ENCODE measurements at regions not wholly inside any gene's neighbourhood (a gene's known extent, or its start where the extent isn't known, plus 50 kb on each side); places are given as distances from the start of the nearest gene placed in this dataset.
"Not testable (repeated sequence)": the region's sequence is repeated elsewhere in the genome, so short reads cannot be mapped to it uniquely, and the experiment has no call there.

DNA sequence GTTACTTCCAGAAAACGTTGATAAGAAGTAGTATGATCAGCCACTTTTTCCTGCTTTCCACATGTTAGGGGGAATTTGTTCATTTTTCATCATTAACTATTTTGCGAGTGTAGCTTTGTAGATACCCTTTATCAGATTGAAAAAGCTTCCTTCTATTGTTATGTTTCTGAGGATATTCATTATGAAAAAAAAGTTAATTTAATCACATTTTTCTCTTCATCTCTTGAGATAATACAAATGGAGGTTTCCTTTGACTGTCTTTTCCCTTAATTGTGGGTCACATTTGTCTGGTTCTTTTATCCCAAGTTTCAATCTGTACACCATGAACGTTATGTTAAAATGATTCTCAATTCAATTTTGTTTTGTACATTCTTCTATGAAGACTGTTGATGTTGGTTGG, 875.7 kb downstream of the SLC6A15 start:
- POLR2A ChIA-PET = no interaction called here
- no peak for ATAC-seq
- no peak overlapping the region for H3K4me3 Mint-ChIP-seq
- H3K27me3 Mint-ChIP-seq = no peaks in the 10 kb centered on the region
- no peak overlapping the region for H3K27ac Mint-ChIP-seq
- no peaks in the 10 kb centered on the region for H3K4me1 Mint-ChIP-seq
- no peaks in the 10 kb centered on the region for H3K36me3 Mint-ChIP-seq
- DNase-seq = no peak
- peaks cover 0 to 18% (median 4%) of the 10 kb centered on the region in 9 donors for H3K9me3 Mint-ChIP-seq

DNA sequence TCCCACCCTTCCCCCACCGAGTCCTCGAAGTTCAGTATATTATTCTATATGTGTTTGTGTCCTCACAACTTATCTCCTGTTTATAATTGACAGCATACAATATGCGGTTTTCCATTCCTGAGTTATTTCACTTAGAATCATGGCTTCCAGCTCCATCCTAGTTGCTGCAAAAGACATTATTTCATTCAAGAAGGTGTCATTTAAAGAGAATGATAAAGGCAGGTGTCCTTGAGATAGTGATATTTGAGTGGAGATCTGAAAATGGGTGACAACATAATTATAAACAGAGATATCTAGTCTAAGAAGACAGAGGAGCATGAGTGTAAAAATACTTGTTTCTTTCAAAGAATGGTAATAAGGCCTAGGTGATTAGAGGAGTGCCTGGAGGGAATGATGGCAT, 876.8 kb downstream of the SLC6A15 start:
- no peak for ATAC-seq
- H3K9me3 Mint-ChIP-seq = peaks cover 0 to 18% (median 4%) of the 10 kb centered on the region in 9 donors
- H3K36me3 Mint-ChIP-seq = no peaks in the 10 kb centered on the region
- H3K27me3 Mint-ChIP-seq = no peaks in the 10 kb centered on the region
- no peak for DNase-seq
- H3K4me1 Mint-ChIP-seq = no peaks in the 10 kb centered on the region
- peak overlapping the region in 1 of 10 donors; percentile 15 for H3K27ac Mint-ChIP-seq
- no peak overlapping the region for H3K4me3 Mint-ChIP-seq
- POLR2A ChIA-PET = no interaction called here

- Mint-ChIP-seq H3K27ac (no peak overlapping the region), H3K4me3 (no peak overlapping the region), H3K9me3 (peaks cover 0 to 18% (median 2%) of the 10 kb centered on the region in 9 donors), H3K27me3 (no peaks in the 10 kb centered on the region), H3K36me3 (no peaks in the 10 kb centered on the region), H3K4me1 (no peaks in the 10 kb centered on the region)
- POLR2A ChIA-PET = no interaction called here
- ATAC-seq = no peak
- no peak for DNase-seq
These were observed 877.7 kb downstream of the SLC6A15 start for GRCh38 chr12:84034871-84035270.

DNA sequence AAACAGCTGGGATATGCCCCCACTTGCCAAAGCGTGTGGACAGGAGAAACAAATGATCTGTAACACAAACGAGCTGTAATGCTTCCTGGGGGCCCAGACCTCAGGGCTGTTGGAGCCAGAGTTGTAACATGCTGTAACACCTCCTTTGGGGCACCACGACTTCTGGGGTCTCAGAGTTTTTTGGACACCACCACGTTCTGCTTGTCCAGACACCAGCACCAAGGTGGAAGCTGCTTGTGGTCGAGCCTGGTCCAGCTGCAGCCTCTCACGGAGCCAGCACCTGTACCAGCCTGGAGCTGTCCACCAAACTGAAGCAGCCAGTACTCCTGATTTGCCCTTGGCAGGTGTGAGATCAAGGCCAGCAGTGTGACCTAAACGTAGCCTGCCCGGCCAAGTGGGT, 879.4 kb downstream of the SLC6A15 start:
- H3K27ac Mint-ChIP-seq = peak overlapping the region in 1 of 10 donors; percentile 5
- H3K9me3 Mint-ChIP-seq = peaks cover 0 to 18% (median 2%) of the 10 kb centered on the region in 9 donors
- no peaks in the 10 kb centered on the region for H3K4me1 Mint-ChIP-seq
- POLR2A ChIA-PET = no interaction called here
- DNase-seq (peak in 1 of 10 donors; percentile 1), ATAC-seq (no peak)
- H3K27me3 Mint-ChIP-seq = no peaks in the 10 kb centered on the region
- H3K4me3 Mint-ChIP-seq = no peak overlapping the region
- no peaks in the 10 kb centered on the region for H3K36me3 Mint-ChIP-seq

GRCh38 chr12:84018556-84019179, 893.9 kb downstream of the SLC6A15 start:
- H3K27ac Mint-ChIP-seq, DNase-seq, H3K4me3 Mint-ChIP-seq, POLR2A ChIA-PET, H3K27me3 Mint-ChIP-seq, H3K4me1 Mint-ChIP-seq, ATAC-seq: not testable (repeated sequence)
- Mint-ChIP-seq H3K9me3 (peaks cover 0 to 54% (median 24%) of the 10 kb centered on the region in 9 donors), H3K36me3 (peaks cover 0 to 11% (median 0%) of the 10 kb centered on the region in 3 donors)

GRCh38 chr12:84016956-84017355, 895.6 kb downstream of the SLC6A15 start:
- POLR2A ChIA-PET = no interaction called here
- H3K9me3 Mint-ChIP-seq = peaks cover 3 to 62% (median 33%) of the 10 kb centered on the region in 9 donors
- peaks cover 0 to 3% (median 0%) of the 10 kb centered on the region in 5 donors for H3K27me3 Mint-ChIP-seq
- ATAC-seq (no peak), DNase-seq (no peak)
- H3K4me1 Mint-ChIP-seq = no peaks in the 10 kb centered on the region
- H3K36me3 Mint-ChIP-seq = peaks cover 0 to 16% (median 0%) of the 10 kb centered on the region in 3 donors
- H3K27ac Mint-ChIP-seq = no peak overlapping the region
- H3K4me3 Mint-ChIP-seq = no peak overlapping the region

DNA sequence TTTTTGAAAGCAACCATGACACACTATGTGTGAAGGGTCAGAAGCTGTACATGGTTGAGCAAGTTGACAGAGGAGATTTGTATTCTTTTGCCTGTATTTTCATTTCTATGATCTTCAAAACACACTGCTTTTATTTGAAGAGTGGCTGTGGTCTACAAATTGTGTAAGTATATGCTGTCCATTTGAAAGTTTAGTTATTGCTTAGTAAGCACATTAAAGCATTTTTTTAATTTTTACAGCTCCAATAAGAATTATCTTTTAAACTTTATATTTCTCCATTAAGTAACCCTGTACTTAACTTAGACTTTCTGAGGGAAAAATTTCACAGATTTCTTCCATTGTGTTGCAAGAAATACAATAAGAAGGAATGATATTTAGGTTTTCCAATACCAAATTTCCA, 915.2 kb downstream of the SLC6A15 start:
- ATAC-seq (no peak), DNase-seq (no peak)
- Mint-ChIP-seq H3K4me3 (no peak overlapping the region), H3K4me1 (no peaks in the 10 kb centered on the region), H3K9me3 (peaks cover 0 to 15% (median 5%) of the 10 kb centered on the region in 9 donors), H3K36me3 (no peaks in the 10 kb centered on the region), H3K27me3 (no peaks in the 10 kb centered on the region), H3K27ac (no peak overlapping the region)
- POLR2A ChIA-PET = no interaction called here

GRCh38 chr12:83996671-83997070, 915.9 kb downstream of the SLC6A15 start:
- no peak for ATAC-seq
- H3K36me3 Mint-ChIP-seq = no peaks in the 10 kb centered on the region
- no peak overlapping the region for H3K27ac Mint-ChIP-seq
- POLR2A ChIA-PET = no interaction called here
- no peak for DNase-seq
- H3K4me1 Mint-ChIP-seq = no peaks in the 10 kb centered on the region
- H3K9me3 Mint-ChIP-seq = peaks cover 0 to 15% (median 4%) of the 10 kb centered on the region in 9 donors
- H3K4me3 Mint-ChIP-seq = no peak overlapping the region
- no peaks in the 10 kb centered on the region for H3K27me3 Mint-ChIP-seq

GRCh38 chr12:83985084-83985483, 927.5 kb downstream of the SLC6A15 start:
- Mint-ChIP-seq H3K27ac (no peak overlapping the region), H3K4me1 (no peaks in the 10 kb centered on the region), H3K9me3 (peaks cover 0 to 6% (median 0%) of the 10 kb centered on the region in 9 donors), H3K27me3 (no peaks in the 10 kb centered on the region), H3K36me3 (no peaks in the 10 kb centered on the region), H3K4me3 (no peak overlapping the region)
- no peak for ATAC-seq
- no peak for DNase-seq
- POLR2A ChIA-PET = no interaction called here

GRCh38 chr12:83980398-83980797, 932.2 kb downstream of the SLC6A15 start:
- Mint-ChIP-seq H3K9me3 (peaks cover 0 to 14% (median 4%) of the 10 kb centered on the region in 9 donors), H3K27me3 (no peaks in the 10 kb centered on the region)

GRCh38 chr12:83979785-83980184, 932.8 kb downstream of the SLC6A15 start:
- Mint-ChIP-seq H3K27ac (no peak overlapping the region), H3K4me1 (no peaks in the 10 kb centered on the region), H3K36me3 (no peaks in the 10 kb centered on the region), H3K4me3 (no peak overlapping the region), H3K27me3 (no peaks in the 10 kb centered on the region), H3K9me3 (peaks cover 0 to 14% (median 4%) of the 10 kb centered on the region in 9 donors)
- DNase-seq (no peak), ATAC-seq (no peak)
- POLR2A ChIA-PET = no interaction called here

More at GRCh38 chr12:83980398-83980797, 932.2 kb downstream of the SLC6A15 start:
- Mint-ChIP-seq H3K27ac (no peak overlapping the region), H3K36me3 (no peaks in the 10 kb centered on the region), H3K4me1 (no peaks in the 10 kb centered on the region), H3K4me3 (no peak overlapping the region)
- POLR2A ChIA-PET = no interaction called here
- DNase-seq (no peak), ATAC-seq (no peak)

DNA sequence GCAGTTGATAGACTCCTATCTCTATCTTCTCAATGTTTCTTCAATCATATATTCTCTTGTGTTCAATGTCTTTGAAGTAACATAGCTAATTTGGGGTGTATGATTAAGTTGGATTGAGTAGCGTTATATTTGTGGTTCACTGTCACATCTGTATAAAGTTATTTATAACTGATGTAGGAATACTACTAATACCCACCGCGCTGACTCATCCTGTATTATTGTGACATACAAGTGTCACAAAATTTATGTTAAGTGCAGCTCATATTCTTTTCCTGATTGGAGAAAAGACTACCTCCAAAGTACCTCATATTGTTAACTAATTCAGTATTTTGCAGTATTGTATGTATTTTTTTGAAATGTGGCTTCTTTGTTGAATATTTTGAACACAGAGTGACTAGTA, 940.8 kb downstream of the SLC6A15 start:
- H3K4me3 Mint-ChIP-seq = no peak overlapping the region
- H3K27ac Mint-ChIP-seq = no peak overlapping the region
- no peaks in the 10 kb centered on the region for H3K36me3 Mint-ChIP-seq
- H3K27me3 Mint-ChIP-seq = no peaks in the 10 kb centered on the region
- H3K4me1 Mint-ChIP-seq = no peaks in the 10 kb centered on the region
- DNase-seq (no peak), ATAC-seq (no peak)
- H3K9me3 Mint-ChIP-seq = peaks cover 0 to 3% (median under 1%) of the 10 kb centered on the region in 9 donors
- POLR2A ChIA-PET = no interaction called here

DNA sequence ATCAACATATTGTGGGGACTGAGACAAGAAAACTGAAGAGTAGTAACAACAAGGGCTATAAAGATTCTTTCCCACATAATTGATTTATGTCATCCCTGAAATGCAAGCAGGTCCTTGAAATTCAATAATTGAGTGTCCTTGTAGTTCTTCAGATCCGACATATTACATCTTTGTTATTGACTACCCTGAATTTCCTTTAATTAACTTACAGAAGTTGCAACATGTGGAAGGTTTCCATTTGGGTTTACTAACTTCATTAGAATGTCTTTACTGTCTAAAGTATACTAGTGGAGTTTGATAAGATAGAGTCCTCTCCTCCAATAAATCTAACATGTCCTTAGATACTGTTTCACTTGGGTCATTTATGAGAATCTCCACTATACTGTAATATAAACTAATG, 951.8 kb downstream of the SLC6A15 start:
- no peaks in the 10 kb centered on the region for H3K4me1 Mint-ChIP-seq
- POLR2A ChIA-PET = no interaction called here

GRCh38 chr12:83958997-83959396, 953.6 kb downstream of the SLC6A15 start:
- H3K9me3 Mint-ChIP-seq = peaks cover 0 to 22% (median 1%) of the 10 kb centered on the region in 9 donors
- ATAC-seq (no peak), DNase-seq (no peak)
- H3K27me3 Mint-ChIP-seq = no peaks in the 10 kb centered on the region
- H3K4me3 Mint-ChIP-seq = no peak overlapping the region
- POLR2A ChIA-PET = no interaction called here
- no peak overlapping the region for H3K27ac Mint-ChIP-seq
- H3K4me1 Mint-ChIP-seq = no peaks in the 10 kb centered on the region
- no peaks in the 10 kb centered on the region for H3K36me3 Mint-ChIP-seq

More for the DNA sequence above, 951.8 kb downstream of the SLC6A15 start:
- Mint-ChIP-seq H3K27ac (no peak overlapping the region), H3K4me3 (no peak overlapping the region), H3K36me3 (no peaks in the 10 kb centered on the region), H3K27me3 (no peaks in the 10 kb centered on the region), H3K9me3 (peaks cover 0 to 26% (median 1%) of the 10 kb centered on the region in 9 donors)
- DNase-seq = no peak
- ATAC-seq = no peak
